B cell (primary cell): ENCODE measurements at regions not wholly inside any gene's neighbourhood (a gene's known extent, or its start where the extent isn't known, plus 50 kb on each side); places are given as distances from the start of the nearest gene placed in this dataset.

ENCODE experiments used
- ATAC-seq: fragments of 200-7000 bp; cut with Tn5 transposase; one replicate; pipeline ENCODE4 v1.10.0; 2021; ENCODE audit warnings: low read depth, mild to moderate bottlenecking, moderate number of reproducible peaks, moderate library complexity
- CTCF ChIA-PET: fragments of 350-600 bp; sonication (Branson Sonifier 250); formaldehyde crosslinking; loops from one replicate; lab custom pipeline; 2021; ENCODE audit warnings: antibody characterized with exemption, inconsistent platforms; lab: Charles Lee
- POLR2A ChIA-PET: fragments of 350-600 bp; sonication (Branson Sonifier 250); formaldehyde crosslinking; loops from one replicate; lab custom pipeline; 2021; ENCODE audit warnings: antibody characterized with exemption; lab: Charles Lee
- DNase-seq: peaks from one replicate; pipeline ENCODE4 v3.0.0; 2013
- H2AFZ ChIP-seq: 2 replicates; pipeline ENCODE4 v1.6.1; 2012; ENCODE audit warnings: mild to moderate bottlenecking, low read depth, low read length; ENCODE audit not compliant: insufficient read depth, poor library complexity, severe bottlenecking
- H3K27ac ChIP-seq, 2 donors: 1 replicate in 1 of 2; 2 replicates in 1 of 2; pipeline ENCODE4 v1.5.1; 2012 to 2013; ENCODE audit warnings: low read length in 2 of 2, mild to moderate bottlenecking in 2 of 2, moderate library complexity in 1 of 2
- H3K27me3 ChIP-seq, 4 experiments: fragments of 200-600 bp in 1 of 4; sonication (generic) in 1 of 4; replicated peaks in 1 of 4; 1 replicate in 2 of 4; 2 replicates in 2 of 4; pipeline versions ENCODE4 v1.6.1 to v1.7.0; 2013 to 2016; ENCODE audit warnings: low read length in 3 of 4, mild to moderate bottlenecking in 2 of 4, mixed read lengths in 1 of 4, moderate library complexity in 1 of 4; ENCODE audit not compliant: insufficient read depth in 4 of 4, control insufficient read depth in 3 of 4; ENCODE audit errors: control extremely low read depth in 1 of 4
- H3K36me3 ChIP-seq, 2 experiments: replicated peaks in 1 of 2; 1 replicate in 1 of 2; 2 replicates in 1 of 2; pipeline versions ENCODE4 v1.6.1 to v1.7.1; 2013; ENCODE audit warnings: low read length in 1 of 2; ENCODE audit not compliant: insufficient read depth in 2 of 2, control insufficient read depth in 1 of 2; ENCODE audit errors: control extremely low read depth in 1 of 2, extremely low read depth in 1 of 2
- H3K4me1 ChIP-seq, 2 donors: fragments of 200-600 bp in 1 of 2; sonication (generic) in 1 of 2; 1 replicate in 1 of 2; 2 replicates in 1 of 2; pipeline versions ENCODE4 v1.5.1 to v1.6.1; 2013 to 2017; ENCODE audit warnings: low read length in 2 of 2; ENCODE audit not compliant: control insufficient read depth in 2 of 2, insufficient read depth in 2 of 2
- H3K4me2 ChIP-seq: replicated peaks from 2 replicates; pipeline ENCODE3; 2012; ENCODE audit warnings: mild to moderate bottlenecking, low read depth, low read length; ENCODE audit not compliant: poor library complexity, severe bottlenecking
- H3K4me3 ChIP-seq, 5 experiments: fragments of 200-600 bp in 1 of 5; sonication (generic) in 1 of 5; 1 replicate in 3 of 5; 2 replicates in 2 of 5; pipeline versions ENCODE4 v1.5.1 to v1.7.0; 2011 to 2016; ENCODE audit warnings: low read length in 4 of 5, mild to moderate bottlenecking in 4 of 5, low read depth in 2 of 5, control low read depth in 1 of 5, moderate library complexity in 1 of 5; ENCODE audit not compliant: insufficient read depth in 1 of 5; ENCODE audit errors: control extremely low read depth in 1 of 5, extremely low read depth in 1 of 5
- H3K79me2 ChIP-seq: fragments of 200-600 bp; sonication (generic); one replicate; pipeline ENCODE4 v1.6.0; 2016; ENCODE audit warnings: low read length; ENCODE audit not compliant: control insufficient read depth, insufficient read depth
- H3K9ac ChIP-seq: fragments of 200-600 bp; sonication (generic); 2 replicates; pipeline ENCODE4 v1.6.1; 2017; ENCODE audit warnings: mild to moderate bottlenecking, low read length, moderate library complexity
- H3K9me3 ChIP-seq, 3 donors: one replicate each; pipeline versions ENCODE4 v1.6.1 to v1.7.1; 2013; ENCODE audit warnings: low read length in 2 of 3; ENCODE audit not compliant: control insufficient read depth in 2 of 3, insufficient read depth in 1 of 3; ENCODE audit errors: control extremely low read depth in 1 of 3
- H4K20me1 ChIP-seq: 2 replicates; pipeline ENCODE4 v1.6.0; 2012; ENCODE audit warnings: mild to moderate bottlenecking, low read length; ENCODE audit not compliant: insufficient read depth, control insufficient read depth, poor library complexity, severe bottlenecking
- H3K27ac Mint-ChIP-seq: one replicate; pipeline ENCODE4 v1.8.0; 2021; ENCODE audit warnings: mixed read lengths
- H3K27me3 Mint-ChIP-seq: one replicate; pipeline ENCODE4 v1.8.0; 2021; ENCODE audit warnings: mixed read lengths
- H3K4me1 Mint-ChIP-seq: one replicate; pipeline ENCODE4 v1.8.0; 2021; ENCODE audit warnings: mixed read lengths
- H3K4me3 Mint-ChIP-seq: one replicate; pipeline ENCODE4 v1.8.0; 2021; ENCODE audit warnings: mixed read lengths
- H3K9me3 Mint-ChIP-seq: one replicate; pipeline ENCODE4 v1.8.0; 2022; ENCODE audit warnings: mixed read lengths; ENCODE audit not compliant: insufficient read depth
- EZH2 ChIP-seq: IDR thresholded peaks from 2 replicates; pipeline ENCODE4 v1.6.1; 2012; ENCODE audit warnings: borderline replicate concordance, low read depth, mild to moderate bottlenecking, moderate library complexity, low read length; ENCODE audit not compliant: insufficient read depth, poor library complexity, severe bottlenecking
- WGBS: methylation state at CpG from one replicate; pipeline ENCODE4 v1.1.5; 2013; ENCODE audit warnings: missing lambda C conversion rate; ENCODE audit not compliant: insufficient coverage; 5-methylcytosine and 5-hydroxymethylcytosine counted together
- intact Hi-C: fragments of 100-400 bp; cut with micrococcal nuclease; formaldehyde crosslinking; loops from one replicate; pipeline ENCODE4 v1.10.0; 2022
- TF ChIP-seq, protein P1 (sequence below): fragments of 200-600 bp; IDR thresholded peaks from one replicate; pipeline ENCODE4 v1.8.0; 2022; ENCODE audit warnings: antibody characterized with exemption, mild to moderate bottlenecking

DNA sequence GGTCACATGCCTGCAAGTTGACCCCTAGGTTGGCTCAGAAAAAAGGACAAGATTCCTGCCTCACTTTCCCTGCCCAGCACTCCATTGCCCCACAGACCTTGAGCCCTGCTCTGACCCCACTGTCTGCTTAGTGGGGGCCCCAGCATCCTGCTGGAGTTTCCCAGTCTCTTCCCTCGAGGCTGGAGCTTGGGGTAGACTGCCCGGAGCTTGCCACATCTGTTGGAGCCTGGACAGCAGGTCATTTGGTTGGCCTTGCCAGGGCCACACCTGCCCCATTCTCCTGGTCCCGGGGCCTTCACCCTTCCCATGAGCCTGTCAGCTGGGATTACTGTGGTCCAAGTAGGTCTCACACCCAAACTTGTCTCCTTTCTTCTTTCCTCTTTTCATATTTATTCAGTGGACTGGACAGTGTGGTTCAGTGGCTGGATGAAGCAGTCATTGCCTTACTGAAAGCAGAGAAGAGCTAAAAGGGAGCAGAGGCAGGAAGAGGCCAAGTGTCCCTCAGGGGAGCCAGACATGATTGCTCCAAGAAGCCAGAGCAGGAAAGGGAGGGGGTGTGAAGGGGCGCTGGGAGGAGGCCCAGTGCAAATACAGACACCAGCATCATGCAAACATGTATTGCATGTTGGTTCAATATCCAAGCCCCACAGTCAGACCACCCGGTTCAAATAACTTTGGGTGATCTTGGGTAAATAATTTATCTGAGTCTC, 56.2 kb upstream of the CACUL1 start:
- Histone ChIP-seq H3K79me2 (no peaks in the 10 kb centered on the region), H3K9ac (no peak overlapping the region), H2AFZ (no peak overlapping the region), H3K9me3 (no peaks in the 10 kb centered on the region), H3K27ac (no peak overlapping the region), H3K36me3 (no peaks in the 10 kb centered on the region), H4K20me1 (no peaks in the 10 kb centered on the region), H3K4me2 (no peak overlapping the region), H3K27me3 (no peaks in the 10 kb centered on the region), H3K4me3 (no peak overlapping the region), H3K4me1 (no peaks in the 10 kb centered on the region)
- ChIA-PET POLR2A (no interaction called here), CTCF (no interaction called here)
- H3K9me3 Mint-ChIP-seq: no peaks in the 10 kb centered on the region
- no peak overlapping the region for H3K4me3 Mint-ChIP-seq
- 69% methylated on average over 2 of the region's 5 CpGs for WGBS
- ATAC-seq (no peak), DNase-seq (no peak)
- intact Hi-C loops: no loop called here
- H3K27ac Mint-ChIP-seq: no peak overlapping the region
- peaks cover 9% of the 10 kb centered on the region for H3K27me3 Mint-ChIP-seq
- no peak for TF ChIP-seq EZH2
- TF ChIP-seq, protein P1, sequence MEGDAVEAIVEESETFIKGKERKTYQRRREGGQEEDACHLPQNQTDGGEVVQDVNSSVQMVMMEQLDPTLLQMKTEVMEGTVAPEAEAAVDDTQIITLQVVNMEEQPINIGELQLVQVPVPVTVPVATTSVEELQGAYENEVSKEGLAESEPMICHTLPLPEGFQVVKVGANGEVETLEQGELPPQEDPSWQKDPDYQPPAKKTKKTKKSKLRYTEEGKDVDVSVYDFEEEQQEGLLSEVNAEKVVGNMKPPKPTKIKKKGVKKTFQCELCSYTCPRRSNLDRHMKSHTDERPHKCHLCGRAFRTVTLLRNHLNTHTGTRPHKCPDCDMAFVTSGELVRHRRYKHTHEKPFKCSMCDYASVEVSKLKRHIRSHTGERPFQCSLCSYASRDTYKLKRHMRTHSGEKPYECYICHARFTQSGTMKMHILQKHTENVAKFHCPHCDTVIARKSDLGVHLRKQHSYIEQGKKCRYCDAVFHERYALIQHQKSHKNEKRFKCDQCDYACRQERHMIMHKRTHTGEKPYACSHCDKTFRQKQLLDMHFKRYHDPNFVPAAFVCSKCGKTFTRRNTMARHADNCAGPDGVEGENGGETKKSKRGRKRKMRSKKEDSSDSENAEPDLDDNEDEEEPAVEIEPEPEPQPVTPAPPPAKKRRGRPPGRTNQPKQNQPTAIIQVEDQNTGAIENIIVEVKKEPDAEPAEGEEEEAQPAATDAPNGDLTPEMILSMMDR: no peak
- no peaks in the 10 kb centered on the region for H3K4me1 Mint-ChIP-seq

DNA sequence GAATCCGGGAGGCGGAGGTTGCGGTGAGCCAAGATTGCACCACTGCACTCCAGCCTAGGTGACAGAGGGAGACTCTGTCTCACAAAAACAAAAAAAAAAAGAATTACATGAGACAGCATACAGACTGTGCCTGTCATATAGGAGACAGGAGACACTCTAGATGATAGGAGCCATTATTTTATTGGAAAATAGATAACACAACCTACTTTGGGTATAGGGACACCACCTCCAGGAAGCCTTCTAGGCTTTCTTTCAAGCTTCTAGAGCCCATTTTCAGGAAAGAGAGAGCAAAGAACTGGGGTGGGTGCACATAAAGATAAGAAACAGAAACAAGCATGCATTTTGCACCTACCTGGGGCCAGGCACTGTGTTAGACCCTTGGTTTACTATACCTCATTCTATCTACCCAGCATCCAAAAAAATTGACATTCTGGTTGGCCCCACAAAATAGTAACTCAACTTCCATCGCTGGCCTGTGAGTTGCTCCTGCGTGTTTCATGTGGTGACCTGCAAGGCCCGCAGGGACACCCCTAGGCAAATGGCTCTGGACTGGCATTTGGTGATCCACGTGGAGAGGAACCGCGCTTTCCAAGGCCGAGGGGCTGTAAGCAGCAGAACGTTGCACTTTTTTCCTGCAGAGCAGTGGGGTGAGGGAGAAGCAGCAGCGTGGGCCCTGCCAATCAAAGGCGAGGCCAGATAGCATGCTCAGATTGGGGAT, 57.1 kb upstream of the CACUL1 start:
- ATAC-seq: no peak
- no peaks in the 10 kb centered on the region for H3K36me3 ChIP-seq
- POLR2A ChIA-PET: no interaction called here

More for the DNA sequence above, 57.1 kb upstream of the CACUL1 start:
- intact Hi-C loops: no loop called here
- Histone ChIP-seq H3K9ac (no peak overlapping the region), H4K20me1 (no peaks in the 10 kb centered on the region), H3K79me2 (no peaks in the 10 kb centered on the region), H3K4me2 (no peak overlapping the region), H3K4me3 (no peak overlapping the region), H2AFZ (no peak overlapping the region), H3K9me3 (no peaks in the 10 kb centered on the region), H3K27ac (no peak overlapping the region), H3K4me1 (no peaks in the 10 kb centered on the region), H3K27me3 (no peaks in the 10 kb centered on the region)
- H3K27me3 Mint-ChIP-seq: peaks cover 9% of the 10 kb centered on the region
- H3K4me1 Mint-ChIP-seq: no peaks in the 10 kb centered on the region
- TF ChIP-seq EZH2: no peak
- TF ChIP-seq, protein P1: no peak
- no peak for DNase-seq
- no peak overlapping the region for H3K27ac Mint-ChIP-seq
- no peak overlapping the region for H3K4me3 Mint-ChIP-seq
- H3K9me3 Mint-ChIP-seq: no peaks in the 10 kb centered on the region
- CTCF ChIA-PET: no interaction called here
- 81% methylated on average over 10 of the region's 13 CpGs for WGBS
